ENCODE measurements at regions not wholly inside any gene's neighbourhood (a gene's known extent, or its start where the extent isn't known, plus 50 kb on each side); places are given as distances from the start of the nearest gene placed in this dataset.

GRCh38 chr17:77697480-77698400, 260.8 kb upstream of the TNRC6C start:
- CTCF ChIA-PET (ENCODE audit: low intra/inter-chr PET ratio, low total read pairs) = no interaction called here
- in situ Hi-C loops (cut with HindIII; ENCODE audit: extremely low pct_ligation_motif_present, low pct_unique_long_range_greater_than_20kb) (no loop called here), intact Hi-C loops (cut with micrococcal nuclease; ENCODE audit: unreplicated experiment) (no loop called here)
- no peak overlapping the region for H2AFZ ChIP-seq (ENCODE audit: low read length)
- no peak for DNase-seq (ENCODE audit: low spot score)
- WGBS (ENCODE audit: low lambda C conversion rate) = 12% methylated on average over 16 of the region's 16 CpGs
- ATAC-seq = no peak
- H3K36me3 ChIP-seq (replicated peaks in 1 of 2; ENCODE audit: control insufficient read depth in 1 of 2, insufficient read depth in 2 of 2, low read length in 2 of 2) = no peaks in the 10 kb centered on the region
- H3K4me2 ChIP-seq (ENCODE audit: low read depth, low read length) = no peak overlapping the region
- no peaks in the 10 kb centered on the region for H3K79me2 ChIP-seq (ENCODE audit: insufficient read depth, low read length)
- no peaks in the 10 kb centered on the region for H3K4me1 ChIP-seq (ENCODE audit: insufficient read depth, low read length)
- no peak overlapping the region for H3K27ac ChIP-seq (ENCODE audit: extremely low read length, insufficient read depth, low read length)
- no peak for FAIRE-seq
- no peak overlapping the region for H3K4me3 ChIP-seq (replicated peaks in 1 of 3; ENCODE audit: insufficient read depth in 1 of 3, low read depth in 2 of 3, low read length in 3 of 3)
- no peaks in the 10 kb centered on the region for H4K20me1 ChIP-seq (ENCODE audit: insufficient read depth, low read length)
- peaks cover 8% of the 10 kb centered on the region; the same call in 1 of the 2 replicates for H3K9me3 ChIP-seq (ENCODE audit: low read length)
- no peak overlapping the region for H3K9ac ChIP-seq (ENCODE audit: insufficient read depth, low read depth, low read length)
- TF ChIP-seq ZNF441 (CRISPR knock-in tag; IDR thresholded peaks at IDR 0.05; ENCODE audit: borderline replicate concordance) (no peak), IRF2 (CRISPR knock-in tag; IDR thresholded peaks at IDR 0.05) (no peak), HMGXB4 (CRISPR knock-in tag; IDR thresholded peaks at IDR 0.05; ENCODE audit: borderline replicate concordance in 1 of 2, low read depth in 1 of 2) (no peak), MEIS2 (CRISPR knock-in tag; IDR thresholded peaks at IDR 0.05) (no peak), CHD4 (IDR thresholded peaks at IDR 0.05; ENCODE audit: borderline replicate concordance, low read length) (no peak), PHB2 (IDR thresholded peaks at IDR 0.05; ENCODE audit: partially characterized antibody) (no peak), GPBP1L1 (CRISPR knock-in tag; IDR thresholded peaks at IDR 0.05) (no peak), MXD3 (CRISPR knock-in tag; IDR thresholded peaks at IDR 0.05) (no peak), FOSL1 (CRISPR knock-in tag; IDR thresholded peaks at IDR 0.05; ENCODE audit: borderline replicate concordance) (no peak), ZNF143 (CRISPR knock-in tag; IDR thresholded peaks at IDR 0.05) (no peak), ZSCAN5A (CRISPR knock-in tag; IDR thresholded peaks at IDR 0.05; ENCODE audit: borderline replicate concordance) (no peak)
- TF ChIP-seq, protein P1, sequence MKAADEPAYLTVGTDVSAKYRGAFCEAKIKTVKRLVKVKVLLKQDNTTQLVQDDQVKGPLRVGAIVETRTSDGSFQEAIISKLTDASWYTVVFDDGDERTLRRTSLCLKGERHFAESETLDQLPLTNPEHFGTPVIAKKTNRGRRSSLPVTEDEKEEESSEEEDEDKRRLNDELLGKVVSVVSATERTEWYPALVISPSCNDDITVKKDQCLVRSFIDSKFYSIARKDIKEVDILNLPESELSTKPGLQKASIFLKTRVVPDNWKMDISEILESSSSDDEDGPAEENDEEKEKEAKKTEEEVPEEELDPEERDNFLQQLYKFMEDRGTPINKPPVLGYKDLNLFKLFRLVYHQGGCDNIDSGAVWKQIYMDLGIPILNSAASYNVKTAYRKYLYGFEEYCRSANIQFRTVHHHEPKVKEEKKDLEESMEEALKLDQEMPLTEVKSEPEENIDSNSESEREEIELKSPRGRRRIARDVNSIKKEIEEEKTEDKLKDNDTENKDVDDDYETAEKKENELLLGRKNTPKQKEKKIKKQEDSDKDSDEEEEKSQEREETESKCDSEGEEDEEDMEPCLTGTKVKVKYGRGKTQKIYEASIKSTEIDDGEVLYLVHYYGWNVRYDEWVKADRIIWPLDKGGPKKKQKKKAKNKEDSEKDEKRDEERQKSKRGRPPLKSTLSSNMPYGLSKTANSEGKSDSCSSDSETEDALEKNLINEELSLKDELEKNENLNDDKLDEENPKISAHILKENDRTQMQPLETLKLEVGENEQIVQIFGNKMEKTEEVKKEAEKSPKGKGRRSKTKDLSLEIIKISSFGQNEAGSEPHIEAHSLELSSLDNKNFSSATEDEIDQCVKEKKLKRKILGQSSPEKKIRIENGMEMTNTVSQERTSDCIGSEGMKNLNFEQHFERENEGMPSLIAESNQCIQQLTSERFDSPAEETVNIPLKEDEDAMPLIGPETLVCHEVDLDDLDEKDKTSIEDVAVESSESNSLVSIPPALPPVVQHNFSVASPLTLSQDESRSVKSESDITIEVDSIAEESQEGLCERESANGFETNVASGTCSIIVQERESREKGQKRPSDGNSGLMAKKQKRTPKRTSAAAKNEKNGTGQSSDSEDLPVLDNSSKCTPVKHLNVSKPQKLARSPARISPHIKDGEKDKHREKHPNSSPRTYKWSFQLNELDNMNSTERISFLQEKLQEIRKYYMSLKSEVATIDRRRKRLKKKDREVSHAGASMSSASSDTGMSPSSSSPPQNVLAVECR (CRISPR knock-in tag; IDR thresholded peaks at IDR 0.05; ENCODE audit: borderline replicate concordance) = no peak
- BruUV-seq (replicated peaks) = no TSS peak
- H3K27me3 ChIP-seq (ENCODE audit: control insufficient read depth in 1 of 2, insufficient read depth in 2 of 2, low read length in 2 of 2) = peaks cover 24 to 96% of the 10 kb centered on the region in 2 experiments
- POLR2A ChIA-PET = no interaction called here

All from HepG2 (cell line).